DOHH2 (cell line): ENCODE measurements at regions not wholly inside any gene's neighbourhood (a gene's known extent, or its start where the extent isn't known, plus 50 kb on each side); places are given as distances from the start of the nearest gene placed in this dataset.
"Not testable (repeated sequence)": the region's sequence is repeated elsewhere in the genome, so short reads cannot be mapped to it uniquely, and the experiment has no call there.

Source experiments
- H3F3A ChIP-seq: fragments of 200-600 bp; sonication (generic), shearing (Covaris generic); 2 replicates; pipeline ENCODE4 v1.6.0; 2016; ENCODE audit warnings: antibody characterized with exemption, mild to moderate bottlenecking; ENCODE audit not compliant: control insufficient read depth, insufficient read depth
- H3K27ac ChIP-seq: fragments of 200-600 bp; sonication (generic); 2 replicates; pipeline ENCODE4 v1.5.1; 2014; ENCODE audit warnings: low read depth, mild to moderate bottlenecking, low read length, moderate library complexity
- H3K27me3 ChIP-seq: fragments of 200-600 bp; sonication (generic); 2 replicates; pipeline ENCODE4 v1.6.1; 2014; ENCODE audit warnings: mild to moderate bottlenecking, low read length, mixed read lengths; ENCODE audit not compliant: control insufficient read depth
- H3K36me3 ChIP-seq: fragments of 200-600 bp; sonication (generic); 2 replicates; pipeline ENCODE4 v1.6.1; 2014; ENCODE audit warnings: mild to moderate bottlenecking, low read length, moderate library complexity, mixed read lengths; ENCODE audit not compliant: control insufficient read depth
- H3K4me1 ChIP-seq: fragments of 200-600 bp; sonication (generic); 2 replicates; pipeline ENCODE4 v1.6.1; 2014; ENCODE audit warnings: mild to moderate bottlenecking, low read length, mixed read lengths; ENCODE audit not compliant: control insufficient read depth
- H3K4me2 ChIP-seq: fragments of 200-600 bp; sonication (generic); 2 replicates; pipeline ENCODE4 v1.6.0; 2014; ENCODE audit warnings: mild to moderate bottlenecking, low read length, moderate library complexity
- H3K4me3 ChIP-seq: fragments of 200-600 bp; sonication (generic); 2 replicates; pipeline ENCODE4 v1.5.1; 2014; ENCODE audit warnings: mild to moderate bottlenecking, low read length, mixed read lengths
- H3K79me2 ChIP-seq: fragments of 200-600 bp; sonication (generic); 2 replicates; pipeline ENCODE4 v1.6.1; 2014; ENCODE audit warnings: mild to moderate bottlenecking, low read length, mixed read lengths; ENCODE audit not compliant: control insufficient read depth
- H3K9me2 ChIP-seq: fragments of 200-600 bp; sonication (generic); replicated peaks from 2 replicates; pipeline ENCODE4 v1.6.1; 2014; ENCODE audit warnings: mild to moderate bottlenecking, low read length, mixed read lengths; ENCODE audit not compliant: control insufficient read depth
- H3K9me3 ChIP-seq: fragments of 200-600 bp; sonication (generic); 2 replicates; pipeline ENCODE4 v1.6.1; 2014; ENCODE audit warnings: antibody characterized with exemption, low read length, mixed read lengths; ENCODE audit not compliant: control insufficient read depth, insufficient read depth
- H4K20me1 ChIP-seq: fragments of 200-600 bp; sonication (generic); 2 replicates; pipeline ENCODE4 v1.6.0; 2014; ENCODE audit warnings: low read depth, mild to moderate bottlenecking, antibody characterized with exemption, low read length, moderate library complexity; ENCODE audit not compliant: control insufficient read depth, insufficient read depth
- EZH2phosphoT487 ChIP-seq: fragments of 200-600 bp; sonication (generic); IDR thresholded peaks from 2 replicates; pipeline ENCODE4 v1.6.1; 2017; ENCODE audit warnings: borderline replicate concordance, mild to moderate bottlenecking, antibody characterized with exemption, low read length, moderate library complexity, mixed read lengths
- TF ChIP-seq, protein P1 (sequence below): fragments of 200-600 bp; sonication (generic); IDR thresholded peaks from one replicate; pipeline ENCODE4 v1.5.1; 2014; ENCODE audit warnings: antibody characterized with exemption, mild to moderate bottlenecking, low read depth, low read length; ENCODE audit not compliant: poor library complexity, severe bottlenecking

DNA sequence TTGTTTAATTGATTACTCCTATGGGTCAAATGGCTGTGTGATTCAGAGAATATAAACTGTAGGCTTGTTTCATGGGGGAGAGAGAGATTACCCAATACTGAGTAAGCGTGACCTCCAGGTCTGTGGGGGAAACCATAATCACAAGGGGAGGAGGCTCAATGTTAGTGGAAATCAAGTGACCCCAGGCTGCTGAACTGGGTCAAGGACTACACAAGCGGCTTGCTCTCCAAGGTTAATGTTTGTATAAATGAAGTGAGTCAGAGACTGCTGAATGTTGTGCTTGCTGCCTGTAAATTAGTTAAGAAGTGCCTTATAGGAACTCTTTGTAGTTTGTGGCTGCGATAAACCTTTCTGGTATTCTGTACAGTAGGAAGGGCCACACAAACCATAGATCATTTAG lies 479.7 kb downstream of the AACS start:
- TF ChIP-seq, protein P1, sequence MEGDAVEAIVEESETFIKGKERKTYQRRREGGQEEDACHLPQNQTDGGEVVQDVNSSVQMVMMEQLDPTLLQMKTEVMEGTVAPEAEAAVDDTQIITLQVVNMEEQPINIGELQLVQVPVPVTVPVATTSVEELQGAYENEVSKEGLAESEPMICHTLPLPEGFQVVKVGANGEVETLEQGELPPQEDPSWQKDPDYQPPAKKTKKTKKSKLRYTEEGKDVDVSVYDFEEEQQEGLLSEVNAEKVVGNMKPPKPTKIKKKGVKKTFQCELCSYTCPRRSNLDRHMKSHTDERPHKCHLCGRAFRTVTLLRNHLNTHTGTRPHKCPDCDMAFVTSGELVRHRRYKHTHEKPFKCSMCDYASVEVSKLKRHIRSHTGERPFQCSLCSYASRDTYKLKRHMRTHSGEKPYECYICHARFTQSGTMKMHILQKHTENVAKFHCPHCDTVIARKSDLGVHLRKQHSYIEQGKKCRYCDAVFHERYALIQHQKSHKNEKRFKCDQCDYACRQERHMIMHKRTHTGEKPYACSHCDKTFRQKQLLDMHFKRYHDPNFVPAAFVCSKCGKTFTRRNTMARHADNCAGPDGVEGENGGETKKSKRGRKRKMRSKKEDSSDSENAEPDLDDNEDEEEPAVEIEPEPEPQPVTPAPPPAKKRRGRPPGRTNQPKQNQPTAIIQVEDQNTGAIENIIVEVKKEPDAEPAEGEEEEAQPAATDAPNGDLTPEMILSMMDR, result no peak
- TF ChIP-seq EZH2phosphoT487, result no peak
- Histone ChIP-seq H3K9me3 (no peaks in the 10 kb centered on the region), H3K36me3 (no peaks in the 10 kb centered on the region), H4K20me1 (no peaks in the 10 kb centered on the region), H3K27ac (no peak overlapping the region), H3K79me2 (no peaks in the 10 kb centered on the region), H3F3A (no peaks in the 10 kb centered on the region), H3K9me2 (no peaks in the 10 kb centered on the region), H3K4me3 (no peak overlapping the region), H3K27me3 (no peaks in the 10 kb centered on the region), H3K4me2 (no peak overlapping the region), H3K4me1 (0 out of 2 replicates have a peak, but pooled peaks cover 2% of the 10 kb centered on the region)

- Histone ChIP-seq H3K4me1 (no peaks in the 10 kb centered on the region), H3K27ac (no peak overlapping the region), H3K9me2 (no peaks in the 10 kb centered on the region), H3K4me3 (no peak overlapping the region), H3F3A (no peaks in the 10 kb centered on the region), H3K4me2 (no peak overlapping the region), H3K36me3 (no peaks in the 10 kb centered on the region), H3K9me3 (no peaks in the 10 kb centered on the region), H4K20me1 (no peaks in the 10 kb centered on the region), H3K27me3 (no peaks in the 10 kb centered on the region), H3K79me2 (no peaks in the 10 kb centered on the region)
- TF ChIP-seq EZH2phosphoT487, result no peak
- TF ChIP-seq, protein P1, result no peak
These were observed 483.9 kb downstream of the AACS start for GRCh38 chr12:125549171-125549570.

DNA sequence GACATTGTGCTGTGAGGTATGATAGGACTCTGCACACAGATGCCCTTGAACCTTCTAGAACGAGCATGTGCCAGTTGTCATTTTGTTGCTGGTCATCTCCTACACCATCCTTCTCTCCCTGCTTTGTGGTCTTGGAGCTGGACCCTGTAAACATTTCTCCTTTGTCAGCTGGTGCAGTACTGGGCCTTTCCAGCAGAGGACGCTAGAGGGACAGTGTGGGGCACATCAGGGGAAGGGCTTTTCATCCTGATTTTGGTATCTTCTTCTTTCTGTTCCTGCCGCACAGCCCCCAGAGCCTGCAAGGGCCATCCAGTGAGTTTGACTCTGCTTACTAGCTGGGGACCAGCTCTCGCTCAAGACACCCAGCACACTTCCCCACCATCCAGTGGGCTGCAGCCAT lies 484.6 kb downstream of the AACS start:
- H3K4me2 ChIP-seq, result no peak overlapping the region
- H3K27ac ChIP-seq, result no peak overlapping the region
- H3K9me3 ChIP-seq, result no peaks in the 10 kb centered on the region
- H4K20me1 ChIP-seq, result no peaks in the 10 kb centered on the region
- no peaks in the 10 kb centered on the region for H3K9me2 ChIP-seq
- no peaks in the 10 kb centered on the region for H3K27me3 ChIP-seq
- no peaks in the 10 kb centered on the region for H3K79me2 ChIP-seq
- TF ChIP-seq EZH2phosphoT487, result no peak
- TF ChIP-seq, protein P1, result peak; percentile 81
- H3K4me1 ChIP-seq, result no peaks in the 10 kb centered on the region
- no peak overlapping the region for H3K4me3 ChIP-seq
- no peaks in the 10 kb centered on the region for H3F3A ChIP-seq
- H3K36me3 ChIP-seq, result no peaks in the 10 kb centered on the region

DNA sequence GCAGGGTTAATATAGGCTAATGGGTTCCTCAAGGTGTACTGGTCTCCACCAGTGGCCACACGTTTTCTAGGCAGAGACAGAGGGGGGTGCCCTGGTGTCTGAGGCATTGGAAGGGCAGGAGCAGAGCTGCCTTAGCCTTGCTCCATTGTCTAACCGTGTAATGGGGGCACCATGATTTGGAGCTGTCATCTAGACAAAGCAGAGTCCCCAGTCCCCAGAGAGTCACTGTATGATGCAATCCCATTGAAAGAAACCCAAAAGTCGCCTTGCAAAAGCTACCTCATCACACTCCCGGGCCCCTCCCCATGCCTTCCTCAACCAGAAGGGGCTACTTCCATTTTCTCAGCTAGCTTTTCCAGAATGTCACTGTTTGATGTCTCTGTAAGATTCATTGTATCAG lies 487.1 kb downstream of the AACS start:
- TF ChIP-seq, protein P1, result no peak
- no peak for TF ChIP-seq EZH2phosphoT487
- Histone ChIP-seq H4K20me1 (no peaks in the 10 kb centered on the region), H3K27ac (no peak overlapping the region), H3K79me2 (no peaks in the 10 kb centered on the region), H3K36me3 (no peaks in the 10 kb centered on the region), H3K9me2 (no peaks in the 10 kb centered on the region), H3K4me2 (no peak overlapping the region), H3K27me3 (no peaks in the 10 kb centered on the region), H3K9me3 (no peaks in the 10 kb centered on the region), H3K4me1 (no peaks in the 10 kb centered on the region), H3K4me3 (no peak overlapping the region), H3F3A (no peaks in the 10 kb centered on the region)

- not testable (repeated sequence) for H4K20me1 ChIP-seq, H3K4me1 ChIP-seq, H3F3A ChIP-seq, H3K79me2 ChIP-seq, H3K9me2 ChIP-seq, H3K36me3 ChIP-seq, H3K4me3 ChIP-seq, H3K27ac ChIP-seq, H3K9me3 ChIP-seq, H3K4me2 ChIP-seq
- peaks cover 14% of the 10 kb centered on the region for H3K27me3 ChIP-seq
These were observed 495.8 kb downstream of the AACS start for GRCh38 chr12:125561008-125561407.
